ENCODE measurements at regions not wholly inside any gene's neighbourhood (a gene's known extent, or its start where the extent isn't known, plus 50 kb on each side); places are given as distances from the start of the nearest gene placed in this dataset.

GRCh38 chr11:119489087-119489486 is 66.1 kb upstream of the THY1 start:
- peak in 1 of 2 donors; percentile 59 for DNase-seq (ENCODE audit: low spot score in 2 of 2)
- WGBS, 2 donors: 81 to 96% methylated on average over 3 of the region's 3 CpGs
- TF ChIP-seq POLR2A (IDR thresholded peaks at IDR 0.05): no peak
- TF ChIP-seq, protein P1, sequence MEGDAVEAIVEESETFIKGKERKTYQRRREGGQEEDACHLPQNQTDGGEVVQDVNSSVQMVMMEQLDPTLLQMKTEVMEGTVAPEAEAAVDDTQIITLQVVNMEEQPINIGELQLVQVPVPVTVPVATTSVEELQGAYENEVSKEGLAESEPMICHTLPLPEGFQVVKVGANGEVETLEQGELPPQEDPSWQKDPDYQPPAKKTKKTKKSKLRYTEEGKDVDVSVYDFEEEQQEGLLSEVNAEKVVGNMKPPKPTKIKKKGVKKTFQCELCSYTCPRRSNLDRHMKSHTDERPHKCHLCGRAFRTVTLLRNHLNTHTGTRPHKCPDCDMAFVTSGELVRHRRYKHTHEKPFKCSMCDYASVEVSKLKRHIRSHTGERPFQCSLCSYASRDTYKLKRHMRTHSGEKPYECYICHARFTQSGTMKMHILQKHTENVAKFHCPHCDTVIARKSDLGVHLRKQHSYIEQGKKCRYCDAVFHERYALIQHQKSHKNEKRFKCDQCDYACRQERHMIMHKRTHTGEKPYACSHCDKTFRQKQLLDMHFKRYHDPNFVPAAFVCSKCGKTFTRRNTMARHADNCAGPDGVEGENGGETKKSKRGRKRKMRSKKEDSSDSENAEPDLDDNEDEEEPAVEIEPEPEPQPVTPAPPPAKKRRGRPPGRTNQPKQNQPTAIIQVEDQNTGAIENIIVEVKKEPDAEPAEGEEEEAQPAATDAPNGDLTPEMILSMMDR (IDR thresholded peaks at IDR 0.05): no peak
- intact Hi-C loops (cut with DNase I; ENCODE audit: low total_unique reads): loop anchor here (10.0 kb wide), 1 partner anchor 156 kb away; no protein-coding TSS in a partner anchor
- no peak overlapping the region for H3K4me3 ChIP-seq (ENCODE audit: low read depth, poor library complexity, severe bottlenecking)

- DNase-seq (ENCODE audit: low spot score in 2 of 2): peak in 1 of 2 donors; percentile 65
- intact Hi-C loops (cut with DNase I; ENCODE audit: low total_unique reads): loop anchor here (10.0 kb wide), 1 partner anchor 156 kb away; no protein-coding TSS in a partner anchor
- H3K4me3 ChIP-seq (ENCODE audit: low read depth, poor library complexity, severe bottlenecking): no peak overlapping the region
- 78 to 80% methylated on average over 9 of the region's 9 CpGs for WGBS, 2 donors
- TF ChIP-seq, protein P1 (IDR thresholded peaks at IDR 0.05): no peak
- TF ChIP-seq POLR2A (IDR thresholded peaks at IDR 0.05): no peak
These were observed 65.5 kb upstream of the THY1 start for GRCh38 chr11:119488256-119488995.

DNA sequence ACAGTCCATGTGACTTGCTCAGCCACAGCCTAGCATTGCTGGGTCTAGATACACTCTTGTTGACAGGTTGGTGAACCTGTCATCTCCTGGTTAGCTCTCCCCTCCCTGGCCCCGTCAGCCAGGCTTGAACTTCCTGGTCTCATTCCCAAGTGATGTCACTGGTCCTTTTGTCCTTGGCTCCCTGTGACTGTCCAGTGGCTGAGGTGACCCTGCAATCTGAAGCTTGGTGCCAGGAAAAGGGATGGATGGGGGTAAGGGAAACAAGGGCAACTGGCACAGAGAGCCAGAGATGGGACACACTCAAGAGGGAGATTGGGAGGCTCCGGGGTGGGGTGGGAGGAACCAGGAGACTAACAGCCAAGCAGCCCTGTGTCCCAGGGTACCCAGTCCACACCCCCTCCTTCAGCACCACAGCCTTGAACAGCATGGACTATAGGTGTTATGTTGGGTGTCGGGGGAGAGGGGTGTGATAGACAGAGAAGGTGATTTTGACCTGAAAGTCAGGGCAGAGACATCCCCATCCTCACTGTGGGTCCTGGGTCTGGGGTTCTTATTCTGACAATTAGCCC is 63.8 kb upstream of the THY1 start:
- TF ChIP-seq, protein P1 (IDR thresholded peaks at IDR 0.05): no peak
- no peak for TF ChIP-seq POLR2A (IDR thresholded peaks at IDR 0.05)
- 67 to 74% methylated on average over 3 of the region's 3 CpGs for WGBS, 2 donors
- intact Hi-C loops (cut with DNase I; ENCODE audit: low total_unique reads): loop anchor here (10.0 kb wide), 1 partner anchor 158 kb away; no protein-coding TSS in a partner anchor
- DNase-seq (ENCODE audit: low spot score in 2 of 2): peak in 1 of 2 donors; percentile 78
- H3K4me3 ChIP-seq (ENCODE audit: low read depth, poor library complexity, severe bottlenecking): no peak overlapping the region

DNA sequence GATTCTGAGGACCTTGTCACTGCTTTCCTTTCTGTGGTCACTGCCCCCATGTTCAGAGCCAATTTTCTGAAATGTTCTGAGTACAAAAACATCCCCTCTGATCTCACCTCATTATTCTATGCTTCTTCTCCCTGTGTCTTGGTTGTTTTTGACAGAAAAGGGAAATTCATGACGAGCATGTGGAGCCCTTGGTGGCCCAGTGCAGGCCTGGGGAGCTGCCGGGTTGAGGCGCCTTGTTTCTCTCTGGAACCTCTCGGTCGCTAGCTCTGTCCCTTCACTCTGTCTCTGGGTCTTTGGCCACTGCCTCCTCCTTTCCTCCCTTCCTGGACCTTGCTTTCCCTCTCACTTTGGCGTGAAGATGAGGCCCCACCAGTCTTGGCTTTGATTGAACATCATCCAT is 63.0 kb upstream of the THY1 start:
- peak in 1 of 2 donors; percentile 8 for DNase-seq (ENCODE audit: low spot score in 2 of 2)
- intact Hi-C loops (cut with DNase I; ENCODE audit: low total_unique reads): loop anchor here (10.0 kb wide), 1 partner anchor 159 kb away; no protein-coding TSS in a partner anchor
- H3K4me3 ChIP-seq (ENCODE audit: low read depth, poor library complexity, severe bottlenecking): no peak overlapping the region
- TF ChIP-seq, protein P1 (IDR thresholded peaks at IDR 0.05): no peak
- TF ChIP-seq POLR2A (IDR thresholded peaks at IDR 0.05): no peak
- 81 to 83% methylated on average over 5 of the region's 6 CpGs for whole genome bisulfite sequencing, 2 donors

- 78% methylated on average over 21 of the region's 21 CpGs for WGBS, 2 donors
- intact Hi-C loops (cut with DNase I; ENCODE audit: low total_unique reads): loop anchor here (5.0 to 10.0 kb wide), 3 partner anchors 160 to 622 kb away; partner anchors contain the start of gene NECTIN1
- peak in 1 of 2 donors; percentile 85 for DNase-seq (ENCODE audit: low spot score in 2 of 2)
- TF ChIP-seq, protein P1 (IDR thresholded peaks at IDR 0.05): no peak
- no peak for TF ChIP-seq POLR2A (IDR thresholded peaks at IDR 0.05)
- no peak overlapping the region for H3K4me3 ChIP-seq (ENCODE audit: low read depth, poor library complexity, severe bottlenecking)
These were observed 62.0 kb upstream of the THY1 start for GRCh38 chr11:119484741-119485605.

All from lower leg skin (tissue), 4 donors.